ENCODE measurements at regions not wholly inside any gene's neighbourhood (a gene's known extent, or its start where the extent isn't known, plus 50 kb on each side); places are given as distances from the start of the nearest gene placed in this dataset.

DNA sequence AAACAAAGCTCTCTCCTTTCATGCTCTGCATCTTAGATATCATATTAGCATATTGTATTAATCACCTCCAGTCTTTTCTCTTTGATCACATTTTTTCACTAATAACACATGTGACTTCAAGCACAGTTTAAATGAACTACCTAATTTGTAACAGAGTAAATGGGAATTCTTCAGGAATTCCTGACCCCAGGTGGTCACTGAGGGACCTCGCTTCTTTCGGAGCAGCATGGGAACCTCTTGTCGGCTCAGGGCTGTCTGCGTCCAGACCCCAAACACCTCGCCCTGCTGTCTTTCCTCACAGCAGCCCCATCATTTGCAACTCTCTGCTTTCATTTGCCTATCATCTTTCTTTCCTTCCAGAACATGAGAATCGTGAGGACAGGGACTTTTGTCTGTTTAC, 103.5 kb downstream of the DACT2 start:
- H3K36me3 Mint-ChIP-seq = no peaks in the 10 kb centered on the region
- peaks cover 32% of the 10 kb centered on the region for H3K4me1 Mint-ChIP-seq
- H3K27ac Mint-ChIP-seq = no peak overlapping the region
- ChIA-PET CTCF (interaction anchor here (1.0 kb wide), 1 partner anchor 19 kb away, joined by 3 read pairs; no protein-coding TSS in a partner anchor), POLR2A (no interaction called here)
- TF ChIP-seq, protein P1, sequence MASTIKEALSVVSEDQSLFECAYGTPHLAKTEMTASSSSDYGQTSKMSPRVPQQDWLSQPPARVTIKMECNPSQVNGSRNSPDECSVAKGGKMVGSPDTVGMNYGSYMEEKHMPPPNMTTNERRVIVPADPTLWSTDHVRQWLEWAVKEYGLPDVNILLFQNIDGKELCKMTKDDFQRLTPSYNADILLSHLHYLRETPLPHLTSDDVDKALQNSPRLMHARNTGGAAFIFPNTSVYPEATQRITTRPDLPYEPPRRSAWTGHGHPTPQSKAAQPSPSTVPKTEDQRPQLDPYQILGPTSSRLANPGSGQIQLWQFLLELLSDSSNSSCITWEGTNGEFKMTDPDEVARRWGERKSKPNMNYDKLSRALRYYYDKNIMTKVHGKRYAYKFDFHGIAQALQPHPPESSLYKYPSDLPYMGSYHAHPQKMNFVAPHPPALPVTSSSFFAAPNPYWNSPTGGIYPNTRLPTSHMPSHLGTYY (CRISPR knock-in tag; IDR thresholded peaks at IDR 0.05) = no peak
- TF ChIP-seq CREM (CRISPR knock-in tag; IDR thresholded peaks at IDR 0.05) = no peak
- TF ChIP-seq ZNF416 (CRISPR knock-in tag; IDR thresholded peaks at IDR 0.05) = no peak
- no peak for TF ChIP-seq CREB1 (CRISPR knock-in tag; IDR thresholded peaks at IDR 0.05)
- TF ChIP-seq, protein P2, sequence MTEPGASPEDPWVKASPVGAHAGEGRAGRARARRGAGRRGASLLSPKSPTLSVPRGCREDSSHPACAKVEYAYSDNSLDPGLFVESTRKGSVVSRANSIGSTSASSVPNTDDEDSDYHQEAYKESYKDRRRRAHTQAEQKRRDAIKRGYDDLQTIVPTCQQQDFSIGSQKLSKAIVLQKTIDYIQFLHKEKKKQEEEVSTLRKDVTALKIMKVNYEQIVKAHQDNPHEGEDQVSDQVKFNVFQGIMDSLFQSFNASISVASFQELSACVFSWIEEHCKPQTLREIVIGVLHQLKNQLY (CRISPR knock-in tag; IDR thresholded peaks at IDR 0.05) = no peak
- TF ChIP-seq ZNF121 (CRISPR knock-in tag; IDR thresholded peaks at IDR 0.05) = no peak
- no peak for TF ChIP-seq SP1 (CRISPR knock-in tag; conservative IDR thresholded peaks at IDR 0.05)
- H3K4me3 Mint-ChIP-seq = no peak overlapping the region
- no peaks in the 10 kb centered on the region for H3K9me3 Mint-ChIP-seq
- ATAC-seq = peak; percentile 85
- peaks cover 4% of the 10 kb centered on the region; the same call in 1 of the 2 replicates for H3K27me3 Mint-ChIP-seq (ENCODE audit: low read depth)
- DNase-seq (ENCODE audit: low spot score) = no peak

- Mint-ChIP-seq H3K9me3 (no peaks in the 10 kb centered on the region), H3K4me1 (peaks cover 34% of the 10 kb centered on the region), H3K27ac (0 out of 2 replicates have a peak overlapping the region, but pooled peaks have one; percentile 23), H3K36me3 (no peaks in the 10 kb centered on the region), H3K27me3 (ENCODE audit: low read depth) (peaks cover 5% of the 10 kb centered on the region), H3K4me3 (no peak overlapping the region)
- CTCF ChIA-PET = interaction anchor here (1.0 kb wide), 1 partner anchor 18 kb away, joined by 3 read pairs; no protein-coding TSS in a partner anchor
- TF ChIP-seq MXD4 (CRISPR knock-in tag; IDR thresholded peaks at IDR 0.05; ENCODE audit: borderline replicate concordance) = no peak
- no peak for TF ChIP-seq GABPB1 (CRISPR knock-in tag; IDR thresholded peaks at IDR 0.05)
- no peak for TF ChIP-seq TCF7 (CRISPR knock-in tag; IDR thresholded peaks at IDR 0.05; ENCODE audit: low read depth)
- TF ChIP-seq CBFB (CRISPR knock-in tag; IDR thresholded peaks at IDR 0.05; ENCODE audit: low read depth) = no peak
- no peak for TF ChIP-seq GTF2I (CRISPR knock-in tag; conservative IDR thresholded peaks at IDR 0.05)
- no peak for TF ChIP-seq PRDM15 (CRISPR knock-in tag; IDR thresholded peaks at IDR 0.05)
- ATAC-seq (no peak), DNase-seq (ENCODE audit: low spot score) (no peak)
- POLR2A ChIA-PET = no interaction called here
Measured at GRCh38 chr6:168215121-168215808, 104.3 kb downstream of the DACT2 start.

DNA sequence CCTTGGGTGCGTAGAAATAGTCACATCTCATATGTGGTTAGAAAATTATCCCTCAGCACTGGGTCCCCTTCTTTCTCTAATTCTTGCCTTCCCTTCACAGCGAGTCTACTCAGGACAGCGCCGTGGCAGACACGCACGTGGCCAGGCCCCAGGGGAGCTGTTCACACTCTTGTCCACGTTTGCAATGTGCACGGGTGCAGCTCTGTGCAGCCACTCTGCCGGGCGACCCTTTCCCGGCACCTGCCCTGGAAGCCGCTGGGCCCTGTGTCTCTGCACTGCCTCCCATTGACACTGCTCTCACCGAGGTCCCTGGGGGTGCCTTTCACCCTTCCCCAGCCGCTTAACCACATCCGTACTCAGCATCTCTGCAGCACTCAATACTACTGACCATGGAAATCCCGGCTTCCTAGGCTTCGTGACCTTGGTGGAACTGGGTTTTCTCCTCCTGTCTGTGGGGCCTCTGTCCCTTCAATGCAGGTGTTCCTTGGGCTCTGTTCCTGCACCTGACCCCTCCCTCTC, 104.9 kb downstream of the DACT2 start:
- DNase-seq (ENCODE audit: low spot score) (no peak), ATAC-seq (no peak)
- CTCF ChIA-PET = no interaction called here
- Mint-ChIP-seq H3K36me3 (no peaks in the 10 kb centered on the region), H3K9me3 (no peaks in the 10 kb centered on the region), H3K4me1 (peaks cover 41% of the 10 kb centered on the region), H3K27ac (no peak overlapping the region), H3K4me3 (no peak overlapping the region), H3K27me3 (ENCODE audit: low read depth) (peaks cover 8% of the 10 kb centered on the region)
- POLR2A ChIA-PET = no interaction called here
- TF ChIP-seq ZNF396 (CRISPR knock-in tag; IDR thresholded peaks at IDR 0.05; ENCODE audit: borderline replicate concordance) (no peak), FOXK1 (CRISPR knock-in tag; IDR thresholded peaks at IDR 0.05) (no peak), TEAD1 (CRISPR knock-in tag; IDR thresholded peaks at IDR 0.05) (no peak), NFE2L1 (CRISPR knock-in tag; IDR thresholded peaks at IDR 0.05) (no peak), PREB (CRISPR knock-in tag; IDR thresholded peaks at IDR 0.05; ENCODE audit: borderline replicate concordance) (no peak), ARID4B (CRISPR knock-in tag; IDR thresholded peaks at IDR 0.05; ENCODE audit: borderline replicate concordance) (no peak), SMAD3 (CRISPR knock-in tag; IDR thresholded peaks at IDR 0.05; ENCODE audit: borderline replicate concordance) (no peak)
